Tongue (tissue), 1 donor: ENCODE measurements at regions not wholly inside any gene's neighbourhood (a gene's known extent, or its start where the extent isn't known, plus 50 kb on each side); places are given as distances from the start of the nearest gene placed in this dataset.

Experiments used
- DNase-seq: peaks from one replicate; pipeline ENCODE4 v3.0.0-alpha.2; 2015

GRCh38 chr16:54409982-54410381, 123.4 kb upstream of the IRX3 start:
- no peak for DNase-seq

GRCh38 chr16:54407596-54407995, 121.0 kb upstream of the IRX3 start:
- DNase-seq: peak; percentile 91

GRCh38 chr16:54405478-54405877, 118.9 kb upstream of the IRX3 start:
- DNase-seq: peak; percentile 89

- no peak for DNase-seq
Measured at GRCh38 chr16:54403580-54403979, 117.0 kb upstream of the IRX3 start.

- no peak for DNase-seq
Measured at GRCh38 chr16:54402873-54403272, 116.3 kb upstream of the IRX3 start.

GRCh38 chr16:54402270-54402669, 115.7 kb upstream of the IRX3 start:
- peak; percentile 87 for DNase-seq

- peak; percentile 83 for DNase-seq
Measured at GRCh38 chr16:54400261-54400660, 113.7 kb upstream of the IRX3 start.

GRCh38 chr16:54398986-54399385, 112.4 kb upstream of the IRX3 start:
- no peak for DNase-seq

GRCh38 chr16:54397838-54398237, 111.3 kb upstream of the IRX3 start:
- DNase-seq: no peak

GRCh38 chr16:54397190-54397835, 110.7 kb upstream of the IRX3 start:
- no peak for DNase-seq

- DNase-seq: no peak
Measured at GRCh38 chr16:54389836-54390494, 103.4 kb upstream of the IRX3 start.

GRCh38 chr16:54385141-54385540, 98.6 kb upstream of the IRX3 start:
- DNase-seq: no peak

- DNase-seq: no peak
Measured at GRCh38 chr16:54381601-54382313, 95.2 kb upstream of the IRX3 start.

GRCh38 chr16:54375071-54375470, 88.5 kb upstream of the IRX3 start:
- DNase-seq: no peak

- peak; percentile 69 for DNase-seq
Measured at GRCh38 chr16:54373534-54374520, 87.2 kb upstream of the IRX3 start.

- peak; percentile 89 for DNase-seq
Measured at GRCh38 chr16:54370278-54371040, 83.9 kb upstream of the IRX3 start.

- DNase-seq: no peak
Measured at GRCh38 chr16:54369861-54370260, 83.3 kb upstream of the IRX3 start.

- DNase-seq: peak; percentile 71
Measured at GRCh38 chr16:54366943-54367342, 80.4 kb upstream of the IRX3 start.

GRCh38 chr16:54365990-54366634, 79.5 kb upstream of the IRX3 start:
- no peak for DNase-seq

- DNase-seq: no peak
Measured at GRCh38 chr16:54363766-54364165, 77.2 kb upstream of the IRX3 start.
